GM12864 (cell line): ENCODE measurements at regions not wholly inside any gene's neighbourhood (a gene's known extent, or its start where the extent isn't known, plus 50 kb on each side); places are given as distances from the start of the nearest gene placed in this dataset.
"Not testable (repeated sequence)": the region's sequence is repeated elsewhere in the genome, so short reads cannot be mapped to it uniquely, and the experiment has no call there.

Experiments used
- DNase-seq: peaks from one replicate; pipeline ENCODE4 v3.0.0-alpha.2; 2011; ENCODE audit warnings: low read depth
- H3K4me3 ChIP-seq: 2 replicates; pipeline ENCODE4 v1.5.1; 2011; ENCODE audit warnings: mild to moderate bottlenecking, low read depth, low read length, control low read depth
- CTCF ChIP-seq: IDR thresholded peaks from 2 replicates; pipeline ENCODE4 v1.5.1; 2011; ENCODE audit warnings: low read depth, mild to moderate bottlenecking, moderate library complexity, low read length, control low read depth, inconsistent platforms; ENCODE audit errors: missing control alignments

GRCh38 chr6:48388044-48388443 lies 277.0 kb upstream of the PTCHD4 start:
- DNase-seq = no peak
- no peak overlapping the region for H3K4me3 ChIP-seq
- no peak for TF ChIP-seq CTCF

GRCh38 chr6:48378884-48379407 lies 267.9 kb upstream of the PTCHD4 start:
- TF ChIP-seq CTCF = no peak
- DNase-seq = no peak

GRCh38 chr6:48377115-48377514 lies 266.1 kb upstream of the PTCHD4 start:
- DNase-seq = no peak
- no peak overlapping the region for H3K4me3 ChIP-seq
- no peak for TF ChIP-seq CTCF

More at GRCh38 chr6:48378884-48379407, 267.9 kb upstream of the PTCHD4 start:
- H3K4me3 ChIP-seq = no peak overlapping the region

- H3K4me3 ChIP-seq, DNase-seq: not testable (repeated sequence)
Observed at GRCh38 chr6:48371226-48371625, 260.2 kb upstream of the PTCHD4 start.

GRCh38 chr6:48369100-48369499 lies 258.1 kb upstream of the PTCHD4 start:
- TF ChIP-seq CTCF = no peak
- DNase-seq = no peak
- no peak overlapping the region for H3K4me3 ChIP-seq

GRCh38 chr6:48325701-48326100 lies 214.7 kb upstream of the PTCHD4 start:
- DNase-seq = no peak
- TF ChIP-seq CTCF = no peak
- no peak overlapping the region for H3K4me3 ChIP-seq

GRCh38 chr6:48318670-48319069 lies 207.7 kb upstream of the PTCHD4 start:
- TF ChIP-seq CTCF = no peak
- DNase-seq = no peak

More at GRCh38 chr6:48318670-48319069, 207.7 kb upstream of the PTCHD4 start:
- H3K4me3 ChIP-seq = no peak overlapping the region
